ENCODE measurements at regions not wholly inside any gene's neighbourhood (a gene's known extent, or its start where the extent isn't known, plus 50 kb on each side); places are given as distances from the start of the nearest gene placed in this dataset.
"Not testable (repeated sequence)": the region's sequence is repeated elsewhere in the genome, so short reads cannot be mapped to it uniquely, and the experiment has no call there.

DNA sequence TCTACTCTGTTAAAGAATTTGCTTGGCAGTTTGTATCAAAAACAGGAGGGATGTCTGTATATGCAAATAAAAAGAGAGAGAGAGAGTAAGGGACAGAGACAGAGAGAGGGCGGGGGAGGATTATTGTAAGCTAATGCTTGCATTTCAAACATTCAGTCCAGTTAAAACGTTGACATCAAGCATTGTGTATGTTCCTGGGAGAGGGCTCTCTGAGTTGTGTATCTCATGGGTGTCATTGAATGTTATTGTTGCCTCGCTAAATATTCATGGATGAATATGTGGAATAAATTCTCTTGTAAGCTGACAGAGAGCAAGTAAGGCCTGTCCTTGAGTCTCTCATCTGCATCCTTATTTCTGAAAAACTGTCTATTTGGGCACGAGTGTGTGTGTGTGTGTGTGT lies 78.8 kb upstream of the VRK1 start:
- TF ChIP-seq, protein P1, sequence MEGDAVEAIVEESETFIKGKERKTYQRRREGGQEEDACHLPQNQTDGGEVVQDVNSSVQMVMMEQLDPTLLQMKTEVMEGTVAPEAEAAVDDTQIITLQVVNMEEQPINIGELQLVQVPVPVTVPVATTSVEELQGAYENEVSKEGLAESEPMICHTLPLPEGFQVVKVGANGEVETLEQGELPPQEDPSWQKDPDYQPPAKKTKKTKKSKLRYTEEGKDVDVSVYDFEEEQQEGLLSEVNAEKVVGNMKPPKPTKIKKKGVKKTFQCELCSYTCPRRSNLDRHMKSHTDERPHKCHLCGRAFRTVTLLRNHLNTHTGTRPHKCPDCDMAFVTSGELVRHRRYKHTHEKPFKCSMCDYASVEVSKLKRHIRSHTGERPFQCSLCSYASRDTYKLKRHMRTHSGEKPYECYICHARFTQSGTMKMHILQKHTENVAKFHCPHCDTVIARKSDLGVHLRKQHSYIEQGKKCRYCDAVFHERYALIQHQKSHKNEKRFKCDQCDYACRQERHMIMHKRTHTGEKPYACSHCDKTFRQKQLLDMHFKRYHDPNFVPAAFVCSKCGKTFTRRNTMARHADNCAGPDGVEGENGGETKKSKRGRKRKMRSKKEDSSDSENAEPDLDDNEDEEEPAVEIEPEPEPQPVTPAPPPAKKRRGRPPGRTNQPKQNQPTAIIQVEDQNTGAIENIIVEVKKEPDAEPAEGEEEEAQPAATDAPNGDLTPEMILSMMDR (conservative IDR thresholded peaks at IDR 0.05; ENCODE audit: control insufficient read depth, insufficient read depth, low read depth, low read length) = no peak
- DNase-seq (ENCODE audit: low read depth) = no peak
- H3K4me3 ChIP-seq (ENCODE audit: control insufficient read depth, low read depth, low read length) = no peak overlapping the region

DNA sequence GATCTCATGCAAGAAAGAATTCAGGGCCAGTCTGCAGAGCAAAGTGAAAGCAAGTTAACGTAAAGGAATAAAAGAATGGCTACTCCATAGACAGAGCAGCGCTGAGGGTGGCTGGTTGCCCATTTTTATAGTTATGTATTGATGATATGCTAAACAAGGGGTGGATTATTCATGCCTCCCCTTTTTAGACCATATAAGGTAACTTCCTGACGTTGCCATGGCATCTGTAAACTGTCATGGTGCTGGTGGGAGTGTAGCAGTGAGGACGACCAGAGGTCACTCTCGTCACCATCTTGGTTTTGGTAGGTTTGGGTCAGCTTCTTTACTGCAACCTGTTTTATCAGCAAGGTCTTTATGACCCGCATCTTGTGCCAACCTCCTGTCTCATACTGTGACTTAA lies 76.5 kb upstream of the VRK1 start:
- H3K4me3 ChIP-seq (ENCODE audit: control insufficient read depth, low read depth, low read length); DNase-seq (ENCODE audit: low read depth): not testable (repeated sequence)

DNA sequence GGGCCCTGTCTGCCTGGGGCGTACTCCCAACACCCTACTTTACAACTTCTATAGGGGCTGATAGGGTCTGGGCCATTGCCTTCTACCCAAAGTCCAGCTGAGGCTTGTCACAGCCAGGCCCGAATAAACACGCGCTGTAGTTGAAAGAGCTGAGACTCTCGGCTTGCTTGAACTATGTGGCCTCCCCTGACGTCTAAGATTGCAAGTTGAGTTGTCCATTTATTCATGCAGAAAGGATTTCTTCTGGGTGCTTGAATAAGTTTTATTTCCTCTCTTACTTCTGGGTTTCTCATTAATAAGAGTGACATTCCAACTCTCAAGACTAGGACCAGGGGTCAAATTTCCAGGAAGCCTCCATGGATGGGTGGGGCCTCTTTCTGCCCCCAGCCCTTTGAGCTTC lies 74.4 kb upstream of the VRK1 start:
- TF ChIP-seq, protein P1 (conservative IDR thresholded peaks at IDR 0.05; ENCODE audit: control insufficient read depth, insufficient read depth, low read depth, low read length) = no peak
- no peak overlapping the region for H3K4me3 ChIP-seq (ENCODE audit: control insufficient read depth, low read depth, low read length)
- DNase-seq (ENCODE audit: low read depth) = no peak

DNA sequence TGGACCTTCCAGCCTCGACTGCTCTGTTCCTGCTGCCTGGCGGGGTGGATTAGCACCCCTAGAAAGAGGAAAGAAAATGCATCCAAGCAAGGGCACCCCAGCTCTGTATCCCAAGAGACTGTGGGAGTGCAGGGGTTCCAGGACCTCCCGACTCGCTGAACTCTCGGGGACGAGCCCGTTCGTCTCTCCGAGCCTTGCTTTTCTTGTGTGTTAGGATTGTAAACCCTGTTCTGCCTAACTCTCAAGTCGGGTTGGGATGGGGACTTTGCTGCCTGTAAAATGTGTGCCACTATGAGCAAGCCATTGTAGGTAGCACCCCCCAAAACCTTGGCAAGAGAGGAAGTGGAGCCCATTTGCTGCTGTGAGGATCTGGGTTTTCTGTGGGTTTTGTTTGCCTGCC lies 73.2 kb upstream of the VRK1 start:
- no peak overlapping the region for H3K4me3 ChIP-seq (ENCODE audit: control insufficient read depth, low read depth, low read length)
- TF ChIP-seq, protein P1 (conservative IDR thresholded peaks at IDR 0.05; ENCODE audit: control insufficient read depth, insufficient read depth, low read depth, low read length) = no peak
- no peak for DNase-seq (ENCODE audit: low read depth)

DNA sequence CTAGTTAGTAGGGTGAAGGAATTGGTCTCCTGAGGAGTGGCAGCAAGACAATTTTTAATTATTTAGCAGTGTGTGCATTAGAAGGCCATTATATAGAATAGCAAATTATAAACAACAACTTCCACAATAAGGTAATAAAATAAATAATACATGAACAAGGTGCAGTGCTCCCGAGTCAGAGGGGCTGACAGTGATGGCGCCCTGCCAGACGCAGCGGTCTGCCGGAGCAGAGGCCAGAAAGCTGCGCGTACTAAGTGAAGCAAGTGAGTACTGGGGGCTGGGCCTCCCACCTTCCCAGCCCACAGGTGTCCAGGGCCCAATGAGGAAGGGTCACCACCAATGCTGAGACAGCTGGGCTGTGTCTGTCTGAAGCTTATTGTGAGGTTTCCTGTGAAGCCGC lies 72.0 kb upstream of the VRK1 start:
- H3K4me3 ChIP-seq (ENCODE audit: control insufficient read depth, low read depth, low read length) = no peak overlapping the region
- no peak for DNase-seq (ENCODE audit: low read depth)
- TF ChIP-seq, protein P1 (conservative IDR thresholded peaks at IDR 0.05; ENCODE audit: control insufficient read depth, insufficient read depth, low read depth, low read length) = no peak

DNA sequence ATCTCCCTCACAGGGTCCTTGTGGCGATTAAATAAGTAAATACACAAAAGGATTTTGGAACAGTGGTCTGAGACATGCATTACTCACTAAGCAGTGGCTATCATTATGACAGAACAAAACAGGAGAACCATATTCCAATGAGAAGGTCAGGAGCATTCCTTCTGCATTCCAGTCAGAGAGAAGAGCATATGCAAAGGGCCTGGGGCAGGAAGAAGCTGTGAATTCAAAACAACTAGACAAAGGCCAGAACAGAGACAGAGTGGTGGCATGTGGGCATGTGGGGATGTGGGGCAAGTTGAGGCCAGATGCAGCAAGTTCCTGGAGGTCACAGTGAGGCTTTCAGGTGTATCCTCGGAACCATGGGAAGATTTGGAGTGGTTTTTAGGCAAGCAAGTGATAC lies 70.1 kb upstream of the VRK1 start:
- TF ChIP-seq, protein P1 (conservative IDR thresholded peaks at IDR 0.05; ENCODE audit: control insufficient read depth, insufficient read depth, low read depth, low read length) = no peak
- DNase-seq (ENCODE audit: low read depth) = no peak
- no peak overlapping the region for H3K4me3 ChIP-seq (ENCODE audit: control insufficient read depth, low read depth, low read length)

DNA sequence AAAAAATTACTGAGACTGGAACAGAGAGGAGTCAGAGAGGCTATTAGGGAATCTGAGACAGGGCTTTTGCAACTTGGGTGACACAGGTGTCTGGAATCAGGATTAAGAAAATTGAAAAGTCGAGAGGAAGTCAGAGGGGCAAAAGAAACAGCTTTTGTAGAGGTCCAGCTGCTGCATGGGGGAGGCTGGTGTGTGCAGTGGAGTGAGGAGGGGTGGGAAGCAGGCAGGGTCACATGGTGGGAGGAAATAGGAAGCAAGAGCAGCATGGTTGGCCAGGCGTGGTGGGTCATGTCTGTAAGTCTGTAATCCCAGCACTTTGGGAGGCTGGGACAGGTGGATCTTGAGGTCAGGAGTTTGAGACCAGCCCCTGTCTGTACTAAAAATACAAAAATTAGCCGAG lies 69.7 kb upstream of the VRK1 start:
- no peak for DNase-seq (ENCODE audit: low read depth)
- TF ChIP-seq, protein P1 (conservative IDR thresholded peaks at IDR 0.05; ENCODE audit: control insufficient read depth, insufficient read depth, low read depth, low read length) = no peak
- H3K4me3 ChIP-seq (ENCODE audit: control insufficient read depth, low read depth, low read length) = no peak overlapping the region
